ENCODE measurements at regions not wholly inside any gene's neighbourhood (a gene's known extent, or its start where the extent isn't known, plus 50 kb on each side); places are given as distances from the start of the nearest gene placed in this dataset.
"Not testable (repeated sequence)": the region's sequence is repeated elsewhere in the genome, so short reads cannot be mapped to it uniquely, and the experiment has no call there.

GRCh38 chr12:38175538-38175937 lies 141.0 kb upstream of the ALG10B start:
- Mint-ChIP-seq H3K4me3 (no peak overlapping the region), H3K9me3 (no peaks in the 10 kb centered on the region), H3K36me3 (ENCODE audit: insufficient read depth) (no peaks in the 10 kb centered on the region), H3K27ac (ENCODE audit: low read depth) (no peak overlapping the region), H3K27me3 (no peaks in the 10 kb centered on the region), H3K4me1 (no peaks in the 10 kb centered on the region)
- no peak for DNase-seq (ENCODE audit: low spot score in 2 of 2)
- no peak for ATAC-seq (replicated peaks; ENCODE audit: extremely low read depth, poor library complexity, severe bottlenecking)

- H3K27ac Mint-ChIP-seq (ENCODE audit: low read depth); H3K9me3 Mint-ChIP-seq; DNase-seq (ENCODE audit: low spot score in 2 of 2); ATAC-seq (replicated peaks; ENCODE audit: extremely low read depth, poor library complexity, severe bottlenecking); H3K36me3 Mint-ChIP-seq (ENCODE audit: insufficient read depth); H3K27me3 Mint-ChIP-seq; H3K4me1 Mint-ChIP-seq; H3K4me3 Mint-ChIP-seq: not testable (repeated sequence)
These were observed 133.0 kb upstream of the ALG10B start for GRCh38 chr12:38183617-38184016.

- H3K9me3 Mint-ChIP-seq; H3K27ac Mint-ChIP-seq (ENCODE audit: low read depth); H3K4me1 Mint-ChIP-seq; DNase-seq (ENCODE audit: low spot score in 2 of 2); H3K36me3 Mint-ChIP-seq (ENCODE audit: insufficient read depth); H3K4me3 Mint-ChIP-seq; H3K27me3 Mint-ChIP-seq; ATAC-seq (replicated peaks; ENCODE audit: extremely low read depth, poor library complexity, severe bottlenecking): not testable (repeated sequence)
These were observed 119.3 kb upstream of the ALG10B start for GRCh38 chr12:38197286-38197685.

- Mint-ChIP-seq H3K4me3 (no peak overlapping the region), H3K27me3 (no peaks in the 10 kb centered on the region), H3K36me3 (ENCODE audit: insufficient read depth) (no peaks in the 10 kb centered on the region), H3K9me3 (no peaks in the 10 kb centered on the region), H3K4me1 (no peaks in the 10 kb centered on the region), H3K27ac (ENCODE audit: low read depth) (no peak overlapping the region)
- ATAC-seq (replicated peaks; ENCODE audit: extremely low read depth, poor library complexity, severe bottlenecking): no peak
- no peak for DNase-seq (ENCODE audit: low spot score in 2 of 2)
These were observed 114.9 kb upstream of the ALG10B start for GRCh38 chr12:38201461-38202276.

- Mint-ChIP-seq H3K4me3 (no peak overlapping the region), H3K36me3 (ENCODE audit: insufficient read depth) (no peaks in the 10 kb centered on the region), H3K4me1 (no peaks in the 10 kb centered on the region), H3K27me3 (no peaks in the 10 kb centered on the region), H3K9me3 (peaks cover 4% of the 10 kb centered on the region), H3K27ac (ENCODE audit: low read depth) (no peak overlapping the region)
- DNase-seq (ENCODE audit: low spot score in 2 of 2): no peak
- ATAC-seq (replicated peaks; ENCODE audit: extremely low read depth, poor library complexity, severe bottlenecking): no peak
These were observed 111.7 kb upstream of the ALG10B start for GRCh38 chr12:38204831-38205230.

- no peak overlapping the region for H3K4me3 Mint-ChIP-seq
- DNase-seq (ENCODE audit: low spot score in 2 of 2) (no peak), ATAC-seq (replicated peaks; ENCODE audit: extremely low read depth, poor library complexity, severe bottlenecking) (no peak)
- no peaks in the 10 kb centered on the region for H3K4me1 Mint-ChIP-seq
- no peaks in the 10 kb centered on the region for H3K27me3 Mint-ChIP-seq
- H3K36me3 Mint-ChIP-seq (ENCODE audit: insufficient read depth): no peaks in the 10 kb centered on the region
- no peak overlapping the region for H3K27ac Mint-ChIP-seq (ENCODE audit: low read depth)
- H3K9me3 Mint-ChIP-seq: no peaks in the 10 kb centered on the region
These were observed 94.6 kb upstream of the ALG10B start for GRCh38 chr12:38222011-38222410.

- DNase-seq (ENCODE audit: low spot score in 2 of 2); ATAC-seq (replicated peaks; ENCODE audit: extremely low read depth, poor library complexity, severe bottlenecking); H3K4me3 Mint-ChIP-seq; H3K27ac Mint-ChIP-seq (ENCODE audit: low read depth); H3K27me3 Mint-ChIP-seq; H3K36me3 Mint-ChIP-seq (ENCODE audit: insufficient read depth); H3K4me1 Mint-ChIP-seq: not testable (repeated sequence)
- peaks cover 20% of the 10 kb centered on the region for H3K9me3 Mint-ChIP-seq
These were observed 78.2 kb upstream of the ALG10B start for GRCh38 chr12:38238328-38238727.

- Mint-ChIP-seq H3K27me3 (no peaks in the 10 kb centered on the region), H3K27ac (ENCODE audit: low read depth) (no peak overlapping the region), H3K4me1 (no peaks in the 10 kb centered on the region), H3K36me3 (ENCODE audit: insufficient read depth) (peaks cover 2% of the 10 kb centered on the region), H3K4me3 (no peak overlapping the region), H3K9me3 (no peaks in the 10 kb centered on the region)
- ATAC-seq (replicated peaks; ENCODE audit: extremely low read depth, poor library complexity, severe bottlenecking): no peak
- DNase-seq (ENCODE audit: low spot score in 2 of 2): no peak
These were observed 62.8 kb upstream of the ALG10B start for GRCh38 chr12:38253778-38254177.

- Mint-ChIP-seq H3K27me3 (no peaks in the 10 kb centered on the region), H3K9me3 (peaks cover 5% of the 10 kb centered on the region), H3K36me3 (ENCODE audit: insufficient read depth) (no peaks in the 10 kb centered on the region), H3K4me1 (no peaks in the 10 kb centered on the region), H3K27ac (ENCODE audit: low read depth) (no peak overlapping the region), H3K4me3 (no peak overlapping the region)
- ATAC-seq (replicated peaks; ENCODE audit: extremely low read depth, poor library complexity, severe bottlenecking) (no peak), DNase-seq (ENCODE audit: low spot score in 2 of 2) (no peak)
These were observed 58.2 kb upstream of the ALG10B start for GRCh38 chr12:38258411-38258810.

All from central memory CD8-positive, alpha-beta T cell (primary cell).